KBM-7 (cell line): ENCODE measurements at regions not wholly inside any gene's neighbourhood (a gene's known extent, or its start where the extent isn't known, plus 50 kb on each side); places are given as distances from the start of the nearest gene placed in this dataset.

Experiments
- DNase-seq: peaks from one replicate; pipeline ENCODE4 v3.0.0-alpha.2; 2015
- in situ Hi-C: fragments of 300-500 bp; cut with MboI; formaldehyde crosslinking; loops from 2 replicates; pipeline ENCODE4 v1.14.3; 2020; ENCODE audit warnings: low sequenced_read_pairs, low pct_unique_long_range_greater_than_20kb, mixed read lengths

DNA sequence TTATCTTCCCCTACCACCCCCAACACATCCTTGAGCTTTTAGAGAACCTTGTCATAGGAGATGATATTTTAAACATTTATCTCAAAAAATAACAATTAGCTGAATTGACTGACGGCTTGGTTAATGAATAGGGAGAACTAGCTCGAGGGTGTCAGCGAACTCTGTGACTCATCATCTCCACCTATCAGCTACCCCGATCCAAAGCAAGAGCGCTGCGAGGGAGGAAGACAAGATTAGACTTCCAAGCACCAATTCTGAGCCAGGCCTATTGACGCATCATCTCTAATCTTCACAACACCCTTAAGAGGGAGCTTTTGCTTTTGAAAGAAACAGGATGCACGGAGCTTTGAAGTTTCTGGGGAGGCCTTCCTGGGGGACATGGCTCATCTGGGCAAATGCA is 51.0 kb upstream of the GALNT18 start:
- DNase-seq, result no peak
- in situ Hi-C loops, result no loop called here

DNA sequence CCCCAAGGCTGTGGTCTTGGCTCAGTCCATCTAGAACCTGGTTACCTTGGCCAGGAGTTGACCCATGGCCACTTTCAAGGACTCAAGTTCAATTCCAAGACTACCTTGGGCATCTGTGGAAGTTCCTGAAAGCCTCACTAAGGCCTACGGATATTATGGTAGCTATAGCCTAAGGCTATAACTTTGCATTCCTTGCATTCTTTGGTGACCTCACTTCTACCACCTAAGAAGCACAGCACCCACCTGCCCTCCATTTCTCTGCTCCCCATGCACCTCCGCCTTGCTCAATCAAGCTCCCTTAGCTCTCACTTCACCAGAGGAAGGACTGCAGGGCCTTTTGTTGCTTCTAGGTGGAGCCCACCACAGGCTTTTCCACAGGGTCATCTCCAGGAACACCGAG is 50.3 kb upstream of the GALNT18 start:
- in situ Hi-C loops, result no loop called here
- DNase-seq, result no peak
